HG03064 (cell line): ENCODE measurements at regions not wholly inside any gene's neighbourhood (a gene's known extent, or its start where the extent isn't known, plus 50 kb on each side); places are given as distances from the start of the nearest gene placed in this dataset.

Source experiments
- ATAC-seq: cut with Tn5 transposase; IDR thresholded peaks from one replicate; pipeline ENCODE4 v1.9.1; 2021; ENCODE audit warnings: low read depth; ENCODE audit not compliant: unreplicated experiment

GRCh38 chr11:15793043-15793996, 563.0 kb downstream of the SOX6 start:
- no peak for ATAC-seq

DNA sequence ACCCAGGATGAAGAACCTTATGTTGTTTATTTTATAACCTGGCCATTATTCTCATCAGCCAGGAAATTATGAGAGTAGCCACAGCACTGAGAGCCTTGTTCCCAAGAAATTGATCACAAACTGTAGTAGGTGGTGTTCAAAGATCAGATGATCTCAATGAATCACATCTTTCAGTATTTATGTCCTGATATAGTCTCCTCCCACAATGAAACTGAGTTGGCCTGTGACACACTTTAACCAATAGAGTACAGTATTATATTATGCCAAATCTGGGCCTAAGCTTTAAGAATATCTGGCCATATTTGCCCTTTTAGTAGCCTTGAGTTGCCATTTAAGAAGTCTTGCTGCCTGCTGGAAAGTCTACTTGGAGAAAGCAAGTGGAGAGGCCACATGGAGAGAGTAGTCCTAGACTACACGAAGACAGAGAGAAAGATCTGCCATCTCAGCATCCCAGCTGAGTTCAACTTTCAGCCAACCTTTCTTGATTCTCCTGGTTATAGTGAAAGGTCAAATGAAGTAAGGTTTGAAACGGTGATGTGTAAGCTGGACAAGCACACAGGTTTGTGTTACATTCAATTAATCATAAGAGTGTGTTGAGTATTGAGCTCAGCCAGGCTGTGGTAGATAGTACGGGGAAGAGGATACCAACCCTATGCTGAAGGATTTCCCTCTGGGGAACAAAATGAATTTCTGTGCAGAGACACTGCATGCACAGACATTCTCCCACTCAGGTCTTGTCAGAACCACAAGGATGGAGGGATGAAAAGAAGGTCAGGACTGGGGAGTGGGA, 561.8 kb downstream of the SOX6 start:
- ATAC-seq = no peak

GRCh38 chr11:15795378-15795777, 561.0 kb downstream of the SOX6 start:
- no peak for ATAC-seq

DNA sequence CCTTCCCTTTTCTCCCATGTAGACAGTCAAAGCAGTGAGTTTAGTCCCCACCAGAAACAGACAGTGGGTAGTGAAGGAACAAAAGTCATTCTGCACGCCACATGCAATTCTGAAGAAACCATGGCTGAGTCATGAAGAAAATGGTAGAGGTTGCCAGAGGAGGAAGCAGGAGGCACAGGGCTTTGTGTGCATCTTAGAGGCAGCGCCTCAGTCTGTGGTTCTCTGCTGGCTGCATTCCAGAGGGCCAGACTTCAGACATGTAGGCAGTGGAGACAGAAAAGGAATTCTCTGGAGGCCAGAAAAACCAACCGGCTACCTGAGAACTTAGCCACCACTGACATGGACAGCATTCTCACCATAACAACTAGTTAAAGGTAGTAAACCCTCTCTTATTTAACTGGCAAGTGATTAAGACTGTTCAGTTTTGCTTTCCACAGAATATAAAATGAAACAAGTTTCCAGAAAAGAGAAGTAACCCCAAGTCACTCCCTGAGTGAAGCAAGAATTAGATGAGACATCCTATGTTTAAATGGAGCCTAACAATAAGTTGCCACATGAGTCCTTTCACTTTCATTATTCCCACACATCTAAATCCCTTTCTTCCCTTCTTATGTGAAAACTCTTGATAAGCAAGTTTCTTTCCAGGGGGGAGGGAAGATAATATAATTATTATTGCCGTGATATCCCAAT, 556.1 kb downstream of the SOX6 start:
- no peak for ATAC-seq

GRCh38 chr11:15801126-15801525, 555.2 kb downstream of the SOX6 start:
- no peak for ATAC-seq

DNA sequence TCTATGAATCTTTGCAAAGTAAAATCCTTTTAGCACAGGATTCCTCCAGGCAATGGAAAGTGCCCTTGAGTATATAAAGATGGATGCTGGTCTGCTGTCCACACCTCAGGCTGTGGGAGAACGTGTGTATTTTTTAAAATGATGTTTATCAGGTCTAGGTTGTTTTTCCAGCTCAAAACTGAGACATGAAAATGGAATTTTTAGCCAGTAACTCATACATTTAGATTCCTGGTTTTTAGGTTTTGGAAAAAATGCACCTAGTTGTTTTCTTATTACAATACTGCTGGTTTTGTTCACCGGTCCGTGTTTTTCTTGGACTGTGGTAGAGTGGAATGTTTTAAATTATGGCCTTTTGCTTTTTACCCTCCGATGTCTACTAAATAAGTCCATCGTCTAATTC, 554.7 kb downstream of the SOX6 start:
- no peak for ATAC-seq

- no peak for ATAC-seq
Observed at GRCh38 chr11:15805726-15806125, 550.6 kb downstream of the SOX6 start.

GRCh38 chr11:15806217-15806616, 550.1 kb downstream of the SOX6 start:
- no peak for ATAC-seq

DNA sequence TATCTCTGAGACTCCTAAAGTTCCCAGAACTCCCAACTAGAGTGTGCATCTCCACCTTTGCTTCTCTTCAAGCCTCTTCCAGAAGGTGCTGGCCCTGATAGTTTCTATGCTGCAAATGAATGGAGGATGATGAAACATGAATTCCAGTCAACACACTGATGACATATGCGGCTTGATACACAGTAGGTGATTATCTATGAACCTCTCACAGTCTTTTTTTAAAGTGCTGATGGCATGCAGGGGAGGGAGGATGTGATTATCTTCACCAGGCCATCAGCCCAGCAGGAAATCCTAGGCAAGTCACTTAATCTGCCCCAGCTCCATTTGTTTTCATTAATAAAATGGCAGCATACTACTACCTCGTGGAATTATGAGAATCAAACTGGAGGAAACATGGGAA, 548.5 kb downstream of the SOX6 start:
- ATAC-seq = no peak

DNA sequence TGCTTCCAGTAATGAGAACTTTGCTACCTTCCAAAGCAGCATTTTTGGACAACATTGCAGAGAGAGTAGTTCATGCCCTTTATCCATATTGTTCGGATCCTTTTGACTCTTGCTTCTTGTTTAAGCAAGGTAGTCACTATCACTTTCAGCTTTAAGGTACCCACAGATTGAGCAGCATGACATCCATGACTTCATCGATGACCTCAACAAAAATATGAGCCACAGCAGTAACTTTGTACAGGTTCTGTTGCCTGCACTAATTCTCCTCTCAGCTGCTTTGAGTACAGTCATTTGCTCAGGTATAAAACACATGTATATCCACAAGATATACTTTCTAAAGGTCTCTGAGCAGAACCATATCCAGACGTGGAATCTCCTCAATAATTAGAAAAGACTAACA, 546.3 kb downstream of the SOX6 start:
- no peak for ATAC-seq

DNA sequence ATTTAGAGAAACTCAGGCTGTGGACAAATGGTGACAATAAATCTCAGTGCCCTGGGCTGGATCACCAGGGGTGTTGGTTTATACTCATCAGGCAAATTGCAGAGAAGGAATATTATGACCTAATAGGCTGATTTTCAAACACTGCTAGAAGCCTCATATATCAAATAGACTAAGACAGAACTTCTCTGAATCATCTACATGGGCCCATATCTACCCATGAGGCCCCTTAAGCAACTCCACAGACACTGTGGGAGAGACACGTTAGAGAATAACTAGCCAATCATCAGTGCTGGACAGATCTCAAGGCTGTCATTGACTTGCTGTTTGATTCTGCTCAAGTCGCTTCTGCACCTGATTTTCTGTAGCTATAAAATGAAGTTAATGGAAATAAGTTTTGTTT, 545.8 kb downstream of the SOX6 start:
- no peak for ATAC-seq

GRCh38 chr11:15815246-15816195, 540.8 kb downstream of the SOX6 start:
- no peak for ATAC-seq

DNA sequence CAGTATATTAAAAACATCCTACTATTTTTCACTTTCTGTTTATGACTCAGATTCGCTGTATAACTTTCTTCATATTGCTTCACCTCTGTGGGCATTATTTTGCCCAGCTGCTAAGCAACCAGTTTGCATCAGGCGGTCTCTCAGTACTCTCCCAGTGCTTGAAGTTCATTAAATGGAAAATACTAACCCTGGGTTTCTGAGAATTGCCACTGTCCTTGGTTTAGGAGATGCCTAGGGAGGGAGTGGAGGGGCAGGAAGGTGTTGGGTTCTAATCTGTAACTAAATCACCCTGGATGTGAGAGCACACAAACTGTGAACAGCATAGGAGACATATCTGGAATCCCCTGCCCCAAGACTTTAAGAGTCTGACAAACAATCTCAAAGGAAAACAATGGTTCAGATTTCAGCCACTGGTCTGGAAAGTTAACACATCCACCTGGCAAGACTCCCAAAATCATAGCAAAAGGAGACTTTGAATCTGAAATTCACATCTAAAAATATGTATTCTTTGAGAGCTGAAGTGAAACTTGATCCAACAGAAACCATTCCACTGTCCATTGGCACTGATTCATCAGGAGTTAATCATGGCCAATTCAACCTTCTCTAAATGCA, 540.0 kb downstream of the SOX6 start:
- ATAC-seq = no peak

GRCh38 chr11:15817001-15817400, 539.3 kb downstream of the SOX6 start:
- no peak for ATAC-seq

- ATAC-seq = no peak
Observed at GRCh38 chr11:15818132-15818842, 538.1 kb downstream of the SOX6 start.

DNA sequence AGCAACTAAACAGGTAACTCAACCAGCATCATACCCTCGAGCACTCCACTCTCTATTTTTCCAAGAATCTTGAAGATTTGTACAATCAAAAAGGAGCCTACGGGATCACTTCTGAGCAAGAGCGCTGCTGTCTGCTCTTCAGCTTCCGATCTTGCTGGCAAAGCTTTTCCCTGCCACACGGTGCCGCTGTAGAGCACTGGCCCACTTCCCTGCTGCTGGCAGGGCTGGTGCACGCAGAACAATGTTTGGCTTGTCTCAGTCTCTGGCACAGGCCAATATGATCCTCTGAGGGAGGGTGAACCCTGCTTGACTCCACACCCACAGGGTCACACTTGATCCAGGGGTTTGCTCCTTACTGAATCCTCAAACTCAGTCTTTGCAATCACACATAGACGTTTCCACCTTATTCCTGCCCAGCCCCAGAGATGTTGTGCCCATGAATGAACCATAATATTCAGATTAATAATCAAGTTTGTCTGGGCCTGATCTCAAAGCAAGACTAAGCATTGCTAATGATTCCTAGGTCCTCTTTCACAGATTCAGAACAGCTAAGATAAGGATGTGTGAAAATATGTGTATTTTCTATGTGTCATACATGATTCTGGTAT, 536.6 kb downstream of the SOX6 start:
- peak; percentile 83 for ATAC-seq

DNA sequence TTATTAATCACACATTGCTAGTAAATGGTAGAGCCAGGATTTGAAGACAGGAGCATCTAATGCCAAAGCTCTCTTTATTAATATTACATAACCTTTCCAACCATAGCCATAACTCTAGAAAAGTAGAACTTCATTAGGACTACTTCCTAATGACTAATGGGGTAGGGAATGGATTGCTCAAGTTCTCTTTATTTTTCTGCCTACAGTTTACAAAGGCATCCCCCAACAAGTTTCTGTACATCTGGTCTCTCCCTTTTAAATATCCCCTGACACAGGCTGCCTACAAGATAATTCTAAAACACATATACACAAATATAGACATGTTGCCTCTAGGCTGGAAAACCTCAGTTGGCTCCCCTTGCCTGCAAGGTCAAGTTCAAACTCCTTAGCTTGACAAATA, 534.9 kb downstream of the SOX6 start:
- no peak for ATAC-seq

GRCh38 chr11:15824060-15824459, 532.3 kb downstream of the SOX6 start:
- no peak for ATAC-seq
